Hindlimb muscle (tissue), 1 donor: ENCODE measurements at regions not wholly inside any gene's neighbourhood (a gene's known extent, or its start where the extent isn't known, plus 50 kb on each side); places are given as distances from the start of the nearest gene placed in this dataset.
"Not testable (repeated sequence)": the region's sequence is repeated elsewhere in the genome, so short reads cannot be mapped to it uniquely, and the experiment has no call there.

Experiments
- DNase-seq: peaks from one replicate; pipeline ENCODE4 v3.0.0-alpha.2; 2013

DNA sequence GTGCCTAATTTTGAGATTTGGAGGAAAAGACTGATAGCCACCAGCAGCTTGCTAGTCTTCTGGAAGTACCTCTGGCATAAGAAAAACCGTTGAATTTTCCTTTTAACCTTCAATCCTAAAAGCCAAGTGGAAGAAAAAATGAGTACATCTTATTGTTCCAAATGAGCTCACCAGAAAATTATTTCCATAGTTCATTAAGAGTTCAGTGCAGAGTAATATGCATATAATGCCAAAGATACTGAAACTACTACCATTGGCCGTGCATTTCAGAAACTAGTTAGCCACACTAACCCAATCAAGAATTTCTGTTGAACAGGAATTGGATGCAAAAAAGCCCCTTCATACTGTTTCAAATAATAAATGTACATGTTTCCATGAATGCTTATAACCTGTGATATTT lies 607.9 kb downstream of the KCTD16 start:
- DNase-seq = no peak

DNA sequence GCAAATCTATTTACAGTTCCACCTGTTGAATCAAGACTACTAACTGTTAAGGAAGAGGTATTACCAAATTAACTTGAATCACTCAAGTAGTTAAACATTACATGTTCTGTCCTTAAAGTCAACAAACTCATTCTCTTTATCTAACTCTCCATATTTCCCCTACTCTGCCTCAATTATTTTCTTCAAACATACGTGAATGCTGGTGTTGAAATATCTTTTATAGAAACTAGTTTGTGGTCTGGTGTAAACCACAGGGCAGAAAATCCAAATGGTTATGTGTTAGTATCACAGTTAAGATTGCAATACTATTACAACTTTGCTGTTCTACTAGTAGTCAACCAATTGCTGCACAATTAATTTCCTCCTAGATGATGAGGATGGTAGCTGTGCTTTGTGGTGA lies 603.5 kb downstream of the KCTD16 start:
- no peak for DNase-seq

DNA sequence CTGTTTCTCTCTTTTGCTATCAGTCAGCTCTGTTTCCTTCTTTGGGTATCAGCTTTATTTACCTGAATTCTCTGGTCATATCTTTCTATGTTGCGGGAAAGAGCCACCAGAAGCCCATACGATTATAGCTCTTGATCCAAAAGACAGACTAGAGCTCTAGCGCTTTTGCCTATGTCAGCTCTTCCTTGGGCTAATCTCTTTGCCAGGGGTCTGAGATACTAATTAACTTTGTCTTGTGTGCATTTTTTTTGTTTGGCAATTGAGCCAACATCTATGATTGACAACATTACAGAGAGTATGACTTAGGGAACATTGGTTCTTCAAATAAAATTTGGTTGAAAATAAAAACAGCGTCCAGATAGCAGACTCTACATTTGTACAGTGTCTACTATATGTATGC lies 603.0 kb downstream of the KCTD16 start:
- DNase-seq = no peak

DNA sequence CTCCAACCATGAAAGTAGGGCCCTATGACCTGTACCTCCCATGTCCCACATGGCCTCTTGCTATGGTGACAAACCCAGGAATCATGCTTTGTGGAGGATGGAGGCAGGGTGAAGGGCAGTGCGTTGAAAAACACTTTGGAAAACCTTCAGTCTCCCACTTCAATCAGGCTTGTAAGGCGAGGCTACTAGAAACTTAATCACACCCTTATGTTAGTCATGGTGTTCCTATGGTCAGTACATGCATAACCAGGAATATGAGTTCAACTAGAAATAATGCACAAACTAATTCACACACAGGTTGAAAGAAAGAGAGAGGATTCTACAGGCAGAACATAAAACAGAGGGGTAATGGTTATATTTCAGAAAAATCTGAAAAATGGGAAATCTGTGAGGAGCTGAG lies 601.1 kb downstream of the KCTD16 start:
- DNase-seq = no peak

DNA sequence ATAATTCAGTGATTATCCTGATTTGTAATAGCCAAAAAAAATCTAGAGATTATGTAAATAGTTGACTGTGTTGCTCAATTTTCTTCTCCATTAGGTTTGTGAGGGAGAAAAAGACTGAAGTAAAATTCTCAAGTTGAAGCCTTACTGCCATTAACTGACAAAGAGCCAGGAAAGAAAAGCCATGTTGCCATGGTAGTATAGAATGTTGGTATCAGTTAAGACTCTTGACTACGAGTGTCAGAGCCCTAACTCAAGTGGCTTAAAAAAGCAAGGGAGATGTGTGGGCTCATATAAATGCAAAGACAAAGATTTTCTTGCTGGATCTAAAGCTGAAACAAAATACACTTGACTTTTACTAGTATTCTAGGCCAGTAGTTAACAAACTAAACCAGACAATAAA lies 571.7 kb downstream of the KCTD16 start:
- no peak for DNase-seq

DNA sequence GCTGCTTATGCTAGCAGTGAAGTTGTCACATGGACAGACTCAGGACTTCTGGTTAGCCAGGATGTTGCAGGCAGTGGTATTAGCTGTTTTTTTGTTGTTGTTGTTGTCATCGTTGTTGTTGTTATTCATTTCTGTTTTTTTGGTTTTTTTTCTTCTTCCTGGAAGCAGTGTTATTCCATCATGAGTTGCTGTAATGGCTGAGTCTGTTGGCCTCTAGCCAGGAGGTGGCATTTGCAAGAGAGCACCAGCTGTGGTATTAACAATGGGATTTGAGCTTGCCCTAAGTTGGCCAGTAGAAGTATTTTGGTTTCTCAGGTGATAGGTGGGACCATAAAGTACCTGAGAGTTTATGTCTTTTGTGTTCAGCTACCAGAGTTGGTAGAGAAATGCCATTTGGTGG lies 561.1 kb downstream of the KCTD16 start:
- DNase-seq = no peak

DNA sequence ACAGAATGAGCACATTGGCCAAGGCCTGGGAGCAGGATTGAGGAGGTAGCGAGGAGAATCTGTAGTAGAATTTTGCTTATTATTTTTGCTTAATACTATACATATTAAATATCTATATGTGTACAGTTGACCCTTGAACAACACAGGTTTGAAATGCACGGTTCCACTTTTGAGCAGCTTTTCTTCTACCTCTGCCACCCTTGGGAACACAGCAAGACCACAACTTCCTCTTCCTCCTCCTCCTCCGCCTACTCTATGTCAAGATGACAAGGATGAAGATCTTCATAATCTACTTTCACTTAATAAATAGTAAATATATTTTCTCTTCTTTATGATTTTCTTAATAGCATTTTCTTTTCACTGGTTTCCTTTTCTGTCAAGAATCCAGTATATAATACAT lies 541.4 kb downstream of the KCTD16 start:
- no peak for DNase-seq

DNA sequence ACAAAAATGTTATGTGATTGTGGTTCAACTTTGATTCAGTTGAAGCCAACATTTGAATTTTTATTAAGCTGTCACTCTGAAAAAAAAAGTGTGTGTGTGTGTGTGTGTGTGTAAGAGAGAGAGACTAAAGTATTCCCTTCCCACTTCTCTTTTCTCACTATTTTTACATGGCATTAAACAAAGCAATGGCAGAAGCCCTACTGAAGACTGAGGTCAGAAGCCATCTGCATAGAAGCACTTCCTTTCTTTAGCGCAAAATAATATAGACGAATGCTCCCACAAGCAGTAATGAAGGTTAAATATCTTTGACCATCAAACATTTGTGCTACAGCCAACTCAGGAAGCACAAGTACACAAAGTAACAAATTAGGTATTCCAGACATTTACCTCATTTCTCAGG lies 540.5 kb downstream of the KCTD16 start:
- DNase-seq = no peak

DNA sequence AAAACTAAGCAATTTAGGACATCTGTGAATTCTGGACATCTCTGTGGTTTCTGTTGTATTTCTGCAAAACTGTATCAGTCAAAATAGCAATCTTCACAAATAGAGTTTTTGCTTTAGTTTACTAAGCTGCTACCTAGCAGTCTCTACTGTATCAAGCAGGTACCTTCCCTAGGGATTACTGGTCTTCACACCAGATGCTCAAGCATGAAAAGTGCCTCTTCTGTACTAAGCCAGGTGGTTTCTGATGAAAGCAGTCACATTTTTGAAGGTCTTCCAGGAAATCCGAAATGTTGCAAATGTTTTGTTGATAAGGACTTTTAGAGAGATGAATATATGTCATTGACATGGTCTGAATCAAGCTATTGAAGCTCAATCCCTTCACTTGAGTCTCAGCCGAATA lies 540.0 kb downstream of the KCTD16 start:
- no peak for DNase-seq

DNA sequence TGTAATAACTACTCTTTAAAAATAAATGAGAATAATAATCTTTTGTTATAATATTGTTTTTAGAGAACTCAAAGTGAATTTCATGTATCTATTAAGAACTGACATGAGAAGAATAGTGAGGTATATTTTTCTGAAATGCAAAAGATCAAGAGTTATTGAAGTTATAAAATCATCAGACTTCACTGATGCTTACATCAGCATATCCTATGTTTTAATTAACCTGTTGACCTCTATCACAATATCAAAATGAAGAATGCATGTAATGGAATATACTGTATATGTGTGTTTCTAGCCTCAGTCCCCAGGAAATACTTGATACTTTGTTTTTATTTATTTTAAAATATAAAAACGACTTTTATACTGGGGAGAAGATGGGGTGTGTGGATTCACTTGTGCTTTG lies 533.1 kb downstream of the KCTD16 start:
- no peak for DNase-seq

DNA sequence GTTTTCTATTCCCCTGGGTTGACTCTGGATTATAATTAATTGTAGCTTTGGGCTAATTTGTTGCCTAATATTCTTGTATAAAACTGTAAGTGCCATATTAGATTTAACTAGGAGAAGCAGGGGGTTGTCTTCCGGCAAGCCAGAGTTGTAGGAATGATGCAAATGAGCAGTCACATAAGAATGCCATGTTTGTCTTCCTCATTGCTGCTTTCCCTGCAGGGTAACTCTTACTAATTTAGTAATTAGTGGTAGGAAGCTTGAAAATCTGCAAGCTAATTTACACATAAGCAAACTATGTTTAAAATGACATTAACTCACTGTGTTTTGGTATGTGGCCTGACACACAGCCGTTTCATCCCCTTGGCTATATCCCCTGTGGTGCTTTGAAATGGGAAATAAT lies 527.8 kb downstream of the KCTD16 start:
- DNase-seq = no peak

DNA sequence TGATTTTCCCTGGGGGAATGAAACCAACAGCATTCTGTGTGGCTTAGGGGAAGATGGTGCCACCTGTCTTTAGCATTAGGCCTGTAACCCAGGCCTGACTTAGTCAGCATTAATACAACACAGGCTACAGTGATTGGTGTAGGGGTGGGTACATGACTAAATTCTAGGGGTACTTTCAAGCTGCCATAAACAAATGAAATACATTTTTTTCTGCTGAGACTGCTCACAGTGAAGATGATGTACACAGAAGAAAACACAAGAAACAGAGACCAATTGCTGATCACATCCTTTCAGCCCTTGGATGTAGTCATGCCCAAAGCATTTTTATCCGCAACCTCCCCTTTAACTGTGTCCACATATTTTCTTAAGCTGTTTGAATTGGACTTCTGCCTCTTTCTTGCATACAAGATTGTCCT lies 527.2 kb downstream of the KCTD16 start:
- DNase-seq = no peak

DNA sequence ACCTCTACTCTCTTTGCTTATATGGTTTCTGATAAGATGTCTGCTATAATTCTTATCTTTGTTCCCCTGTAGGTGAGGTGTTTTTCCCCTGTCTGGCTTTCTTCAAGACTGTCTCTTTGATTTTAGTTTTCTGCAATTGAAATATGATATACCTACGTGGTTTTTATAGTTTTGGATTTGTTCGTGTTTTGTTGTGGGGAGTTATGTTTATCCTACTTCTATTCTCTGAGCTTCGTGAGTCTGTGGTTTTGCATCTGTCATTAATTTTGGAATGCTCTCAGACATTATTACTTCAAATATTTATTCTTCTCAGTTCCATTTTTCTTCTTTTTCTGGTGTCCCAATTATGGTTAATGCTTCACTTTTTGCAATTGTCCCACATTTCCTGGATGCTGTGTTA lies 521.3 kb downstream of the KCTD16 start:
- DNase-seq = no peak

DNA sequence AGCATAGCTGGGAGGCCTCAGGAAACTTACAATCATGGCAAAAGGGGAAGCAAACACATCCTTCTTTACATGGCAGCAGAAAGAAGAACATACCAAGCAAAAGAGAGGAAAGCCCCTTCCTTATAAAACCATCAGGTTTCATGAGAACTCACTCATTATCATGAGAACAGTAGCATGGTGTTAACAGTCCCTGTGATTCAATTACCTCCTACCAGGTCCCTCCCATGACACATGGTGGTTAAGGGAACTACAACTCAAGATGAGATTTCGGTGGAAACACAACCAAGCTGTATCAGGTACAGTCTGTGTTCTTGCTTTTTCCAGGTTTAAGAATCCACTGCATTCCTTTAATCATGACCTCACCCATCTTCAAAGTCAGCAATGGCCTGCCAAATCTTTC lies 514.2 kb downstream of the KCTD16 start:
- DNase-seq = no peak

DNA sequence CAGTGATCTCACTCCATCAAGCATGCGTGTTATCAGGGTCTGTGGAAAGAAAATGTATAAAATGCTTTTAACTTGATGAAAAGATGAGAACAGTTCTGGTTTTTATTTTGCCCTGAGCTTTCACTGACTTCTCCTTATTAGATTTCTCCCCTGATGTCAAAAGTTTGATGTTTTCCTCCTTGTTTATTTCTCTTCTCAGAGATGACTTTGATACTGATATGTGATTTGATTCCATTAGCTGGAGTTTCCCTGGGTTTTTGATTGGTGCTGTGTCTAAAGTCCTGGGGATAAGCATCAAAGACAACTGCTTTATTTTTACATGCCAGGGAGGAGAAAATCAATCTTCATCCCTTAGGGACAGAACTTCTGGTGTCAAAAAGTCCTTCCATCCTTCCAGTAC lies 510.0 kb downstream of the KCTD16 start:
- no peak for DNase-seq

DNA sequence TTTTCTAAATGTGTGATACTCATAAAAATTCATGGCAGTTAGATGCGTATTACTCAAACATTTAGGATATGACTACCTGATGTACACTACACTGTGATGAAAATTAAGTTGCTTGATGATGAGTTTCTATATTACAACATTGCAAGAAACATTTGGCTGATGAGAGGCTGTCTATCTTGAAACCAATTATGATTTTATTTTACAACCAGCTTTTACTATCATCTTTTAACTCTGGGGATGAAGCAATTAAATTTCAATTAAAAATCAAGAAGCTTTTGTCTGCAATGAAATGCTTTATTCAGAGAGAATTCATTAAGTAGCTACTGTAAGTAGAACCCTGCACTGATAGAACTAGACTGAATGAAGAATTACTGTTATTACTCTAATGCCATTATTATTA lies 500.4 kb downstream of the KCTD16 start:
- DNase-seq = no peak

DNA sequence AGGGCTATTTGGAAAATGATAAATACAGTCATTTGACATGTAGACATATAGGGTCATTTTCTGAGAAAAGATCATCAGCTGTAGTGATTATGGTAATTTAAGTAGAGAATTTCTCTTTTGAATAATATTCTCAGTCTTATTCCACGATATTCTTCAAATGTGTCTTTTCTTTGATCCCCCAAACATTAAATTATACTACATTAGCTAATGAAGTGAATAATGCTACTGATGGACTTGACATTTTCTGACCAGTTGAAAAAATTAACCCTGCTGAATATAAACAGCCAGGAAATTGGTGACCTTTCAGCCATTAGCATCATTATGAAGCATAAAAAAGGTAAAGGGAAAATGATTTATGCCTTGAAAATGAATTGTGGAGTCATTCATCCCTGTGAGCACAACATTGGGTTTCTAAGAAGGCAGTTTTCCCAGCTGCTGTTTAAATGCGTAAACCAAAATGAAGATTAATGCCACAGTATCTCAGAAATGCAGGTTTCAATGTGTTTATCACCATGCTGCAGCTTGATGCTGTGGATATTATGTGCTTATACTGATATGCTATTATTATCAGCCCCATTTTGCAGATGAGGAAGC lies 489.1 kb downstream of the KCTD16 start:
- no peak for DNase-seq

DNA sequence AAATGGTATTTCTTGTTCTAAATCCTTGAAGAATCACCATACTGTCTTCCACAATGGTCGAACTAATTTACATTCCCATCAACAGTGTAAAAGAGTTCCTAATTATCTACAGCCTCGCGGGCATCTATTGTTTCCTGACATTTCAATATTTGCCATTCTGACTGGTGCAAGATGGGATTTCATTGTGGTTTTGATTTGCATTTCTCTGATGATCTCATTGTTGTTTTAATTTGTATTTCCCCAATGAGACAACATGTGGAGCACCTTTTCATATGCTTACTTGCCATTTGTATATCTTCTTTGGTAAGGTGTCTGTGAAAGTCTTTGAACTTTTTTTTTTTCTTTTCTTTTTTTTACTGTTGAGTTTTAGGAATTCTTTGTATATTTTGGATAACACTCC lies 473.6 kb downstream of the KCTD16 start:
- DNase-seq = no peak

DNA sequence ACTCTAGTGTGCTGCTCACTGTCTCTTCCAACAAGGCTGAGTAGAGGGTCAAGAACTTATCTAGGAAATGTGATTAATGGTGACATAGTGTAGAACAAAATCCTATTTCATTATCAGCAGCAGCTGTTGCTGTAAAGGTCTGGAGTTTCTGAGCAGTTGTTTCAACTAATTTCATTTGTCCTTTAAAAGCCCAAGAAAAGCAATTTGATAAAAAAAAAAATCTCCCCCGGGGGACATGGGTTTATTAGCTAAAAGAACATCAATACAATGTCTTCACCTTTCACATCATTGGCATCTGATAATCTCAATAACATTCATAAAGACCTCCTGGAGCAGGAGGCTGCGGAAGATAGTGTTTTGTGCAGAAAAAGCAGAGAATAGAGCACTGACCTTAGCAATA lies 468.1 kb downstream of the KCTD16 start:
- no peak for DNase-seq

DNA sequence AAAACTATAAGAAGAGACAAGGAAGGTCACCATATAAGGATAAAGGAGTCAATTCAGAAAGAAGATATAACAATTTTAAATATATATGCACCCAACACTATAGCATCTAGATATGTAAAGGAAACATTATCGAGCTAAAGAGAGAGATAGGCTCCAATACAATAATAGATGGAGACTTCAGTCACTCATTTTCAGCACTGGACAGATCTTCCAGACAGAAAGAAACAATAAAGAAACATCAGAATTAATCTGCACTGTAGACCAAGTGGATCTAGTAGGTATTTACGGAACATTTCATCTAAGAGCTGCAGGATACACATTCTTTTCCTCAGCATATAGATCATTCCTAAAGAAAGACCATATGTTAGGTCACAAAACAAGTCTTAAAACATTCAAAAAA lies 463.5 kb downstream of the KCTD16 start:
- DNase-seq = no peak

DNA sequence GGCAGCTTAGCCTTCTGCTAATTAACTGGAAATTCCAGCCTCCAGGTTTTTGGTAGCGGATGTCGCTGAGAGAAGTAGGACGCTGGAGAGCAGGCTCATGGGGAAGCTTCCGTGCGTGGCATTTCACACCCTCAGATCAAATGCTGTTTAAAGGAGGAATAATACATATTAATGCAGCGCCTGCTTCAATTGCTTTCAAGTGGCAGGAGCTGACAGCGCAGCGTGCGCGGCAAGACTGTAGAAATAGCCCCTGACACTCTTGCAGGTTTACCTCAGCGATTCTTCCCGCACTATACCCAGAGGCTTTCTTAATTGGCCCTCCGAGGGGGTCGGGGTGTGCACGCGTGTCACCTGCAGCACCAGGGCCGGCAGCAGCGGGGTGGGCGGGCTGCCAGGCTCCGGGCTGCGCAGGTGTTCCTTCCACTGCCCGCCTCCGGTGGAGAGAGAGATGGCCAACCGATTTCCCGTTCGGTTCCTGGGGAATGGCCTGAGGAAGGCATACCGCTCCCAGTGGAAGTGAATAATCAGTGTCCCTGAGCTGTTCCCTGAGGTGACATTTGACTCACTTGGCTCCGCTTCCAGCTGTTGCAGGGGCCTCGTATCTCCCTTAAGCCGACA lies 427.9 kb downstream of the KCTD16 start:
- no peak for DNase-seq

DNA sequence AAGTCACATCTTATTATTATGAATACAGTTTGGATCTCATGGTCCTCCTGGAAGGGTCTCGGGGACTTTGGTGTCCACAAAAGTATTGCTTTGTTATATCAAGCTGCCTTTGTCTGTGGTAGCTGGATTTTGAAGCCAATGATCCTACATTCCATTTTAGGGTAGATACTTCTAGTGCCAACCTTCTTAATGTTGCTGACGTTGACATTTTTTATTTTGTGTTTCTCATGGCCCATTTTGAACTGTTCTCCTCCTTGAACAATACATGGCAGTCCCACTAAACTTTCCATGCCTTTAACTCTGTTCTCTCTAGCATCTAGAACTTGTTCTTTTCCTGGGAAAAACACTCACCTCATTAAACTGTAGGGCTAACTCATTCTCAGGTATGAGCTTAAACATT lies 425.8 kb downstream of the KCTD16 start:
- DNase-seq = no peak

DNA sequence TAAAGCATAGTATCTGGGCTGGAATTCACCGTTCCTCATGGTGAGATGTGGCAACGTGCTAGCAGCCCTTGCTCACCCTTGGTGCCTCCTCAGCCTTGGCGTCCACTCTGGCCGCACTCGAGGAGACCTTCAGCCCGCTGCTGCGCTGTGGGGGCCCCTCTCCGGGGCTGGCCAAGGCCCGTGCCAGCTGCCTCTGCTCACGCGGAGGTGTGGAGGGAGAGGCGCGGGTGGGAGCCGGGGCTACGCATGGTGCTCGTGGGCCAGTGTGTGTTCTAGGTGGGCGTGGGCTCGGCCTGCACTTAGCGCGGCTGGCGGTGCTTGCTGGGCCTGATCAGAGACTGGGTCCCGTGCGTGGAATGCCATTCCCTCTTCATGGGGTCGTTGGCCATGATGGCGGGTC lies 424.2 kb downstream of the KCTD16 start:
- no peak for DNase-seq

DNA sequence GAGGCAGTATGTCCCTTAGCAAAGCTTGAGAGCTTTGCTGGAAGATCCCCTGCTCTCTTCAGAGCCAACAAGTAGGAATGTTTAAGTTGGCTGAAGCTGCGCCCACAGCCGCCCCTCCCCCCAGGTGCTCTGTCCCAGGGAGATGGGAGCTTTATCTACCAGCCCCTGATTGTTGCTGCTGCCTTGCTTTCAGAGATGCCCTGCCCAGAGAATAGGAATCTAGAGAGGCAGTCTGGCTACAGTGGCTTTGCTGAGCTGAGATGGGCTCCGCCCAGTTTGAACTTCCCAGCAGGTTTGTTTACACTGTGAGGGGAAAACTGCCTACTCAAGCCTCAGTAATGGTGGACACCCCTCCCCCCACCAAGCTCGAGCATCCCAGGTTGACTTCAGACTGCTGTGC lies 423.6 kb downstream of the KCTD16 start:
- DNase-seq = not testable (repeated sequence)

DNA sequence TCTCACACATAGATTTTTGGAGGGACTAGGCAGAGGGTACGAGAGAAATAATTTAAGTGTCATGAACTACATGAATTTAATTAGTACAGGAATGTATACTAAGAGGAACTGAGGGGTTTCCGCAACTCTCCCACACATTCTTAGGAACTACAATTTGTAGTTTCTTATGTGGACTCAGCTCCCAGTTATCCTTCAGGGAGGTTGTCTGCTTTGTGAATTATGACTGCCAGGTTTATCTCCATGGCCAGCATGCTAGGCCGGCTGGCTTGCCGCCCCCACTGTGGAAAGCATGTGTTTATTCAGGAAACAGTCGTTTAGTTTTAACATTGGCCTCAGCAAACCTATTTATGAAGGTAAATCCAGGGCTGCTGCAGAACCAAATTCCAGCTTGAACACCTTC lies 415.0 kb downstream of the KCTD16 start:
- no peak for DNase-seq
